ENCODE measurements at regions not wholly inside any gene's neighbourhood (a gene's known extent, or its start where the extent isn't known, plus 50 kb on each side); places are given as distances from the start of the nearest gene placed in this dataset.

DNA sequence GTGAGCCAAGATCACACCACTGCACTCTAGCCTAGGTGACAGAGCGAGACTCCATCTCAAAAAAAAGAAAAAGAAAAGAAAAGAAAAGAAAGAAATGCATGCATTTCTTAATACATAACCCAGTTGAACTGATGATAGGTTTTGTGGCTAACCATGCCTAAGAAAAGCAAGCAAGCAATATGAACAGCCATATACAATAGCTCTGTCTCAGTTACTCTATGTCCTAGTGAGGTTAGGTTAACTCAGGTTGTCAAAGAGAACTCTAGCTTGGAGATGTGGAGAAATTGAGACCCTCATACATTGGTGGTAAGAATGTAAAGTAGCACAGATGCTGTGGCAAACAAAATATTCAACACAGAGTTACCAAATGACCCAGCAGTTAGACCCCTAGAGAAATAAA is 167.0 kb upstream of the RASGEF1B start:
- TF ChIP-seq, protein P1, sequence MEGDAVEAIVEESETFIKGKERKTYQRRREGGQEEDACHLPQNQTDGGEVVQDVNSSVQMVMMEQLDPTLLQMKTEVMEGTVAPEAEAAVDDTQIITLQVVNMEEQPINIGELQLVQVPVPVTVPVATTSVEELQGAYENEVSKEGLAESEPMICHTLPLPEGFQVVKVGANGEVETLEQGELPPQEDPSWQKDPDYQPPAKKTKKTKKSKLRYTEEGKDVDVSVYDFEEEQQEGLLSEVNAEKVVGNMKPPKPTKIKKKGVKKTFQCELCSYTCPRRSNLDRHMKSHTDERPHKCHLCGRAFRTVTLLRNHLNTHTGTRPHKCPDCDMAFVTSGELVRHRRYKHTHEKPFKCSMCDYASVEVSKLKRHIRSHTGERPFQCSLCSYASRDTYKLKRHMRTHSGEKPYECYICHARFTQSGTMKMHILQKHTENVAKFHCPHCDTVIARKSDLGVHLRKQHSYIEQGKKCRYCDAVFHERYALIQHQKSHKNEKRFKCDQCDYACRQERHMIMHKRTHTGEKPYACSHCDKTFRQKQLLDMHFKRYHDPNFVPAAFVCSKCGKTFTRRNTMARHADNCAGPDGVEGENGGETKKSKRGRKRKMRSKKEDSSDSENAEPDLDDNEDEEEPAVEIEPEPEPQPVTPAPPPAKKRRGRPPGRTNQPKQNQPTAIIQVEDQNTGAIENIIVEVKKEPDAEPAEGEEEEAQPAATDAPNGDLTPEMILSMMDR (IDR thresholded peaks at IDR 0.05), result no peak
- no peak for TF ChIP-seq POLR2A (IDR thresholded peaks at IDR 0.05)
